ENCODE measurements at regions not wholly inside any gene's neighbourhood (a gene's known extent, or its start where the extent isn't known, plus 50 kb on each side); places are given as distances from the start of the nearest gene placed in this dataset.
"Not testable (repeated sequence)": the region's sequence is repeated elsewhere in the genome, so short reads cannot be mapped to it uniquely, and the experiment has no call there.

DNA sequence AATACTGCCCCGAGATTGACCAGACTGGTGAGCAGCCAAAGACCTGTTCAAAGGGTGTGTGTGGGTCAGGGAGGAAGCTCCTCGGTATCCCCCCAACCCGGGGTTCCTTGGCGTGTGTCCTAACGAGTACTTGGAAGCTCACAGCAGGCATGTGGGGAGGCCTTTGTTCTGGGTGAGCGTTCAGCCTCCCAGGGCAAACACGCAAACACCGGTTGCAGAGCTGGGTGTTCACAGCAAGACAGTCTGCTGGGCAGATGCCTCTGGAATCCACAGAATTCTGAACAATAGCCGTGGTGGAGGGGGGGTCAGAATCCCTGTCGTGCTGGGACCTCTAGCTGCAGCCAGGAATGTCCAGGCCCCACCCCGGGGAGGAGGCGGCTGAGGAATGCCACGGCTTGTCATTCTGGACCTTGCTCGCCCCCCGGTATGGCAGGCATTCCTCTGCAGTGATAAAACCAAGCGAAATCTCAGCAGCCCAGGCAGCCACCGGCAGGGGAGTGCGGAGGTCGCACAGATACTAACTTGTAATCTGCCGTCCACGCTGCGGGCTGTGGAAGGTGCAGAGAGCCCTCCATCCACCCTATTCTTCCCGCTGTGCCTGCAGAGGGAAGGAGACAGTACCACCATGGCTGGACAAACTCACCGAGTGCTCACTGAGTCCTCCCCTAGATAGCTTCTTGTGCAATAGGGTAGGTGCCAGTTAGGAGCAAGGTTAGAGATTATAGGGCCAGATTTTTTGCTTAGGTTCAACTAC, 77.8 kb upstream of the METTL9 start:
- not testable (repeated sequence) for H3K27me3 ChIP-seq (replicated peaks; ENCODE audit: control insufficient read depth, insufficient read depth, low read length); DNase-seq (ENCODE audit: extremely low read depth, insufficient read length); H3K4me3 ChIP-seq (replicated peaks; ENCODE audit: low read depth, low read length); H3K36me3 ChIP-seq (ENCODE audit: control insufficient read depth, insufficient read depth, low read length)

GRCh38 chr16:21522846-21523245, 76.5 kb upstream of the METTL9 start:
- not testable (repeated sequence) for H3K36me3 ChIP-seq (ENCODE audit: control insufficient read depth, insufficient read depth, low read length); DNase-seq (ENCODE audit: extremely low read depth, insufficient read length); H3K27me3 ChIP-seq (replicated peaks; ENCODE audit: control insufficient read depth, insufficient read depth, low read length)

DNA sequence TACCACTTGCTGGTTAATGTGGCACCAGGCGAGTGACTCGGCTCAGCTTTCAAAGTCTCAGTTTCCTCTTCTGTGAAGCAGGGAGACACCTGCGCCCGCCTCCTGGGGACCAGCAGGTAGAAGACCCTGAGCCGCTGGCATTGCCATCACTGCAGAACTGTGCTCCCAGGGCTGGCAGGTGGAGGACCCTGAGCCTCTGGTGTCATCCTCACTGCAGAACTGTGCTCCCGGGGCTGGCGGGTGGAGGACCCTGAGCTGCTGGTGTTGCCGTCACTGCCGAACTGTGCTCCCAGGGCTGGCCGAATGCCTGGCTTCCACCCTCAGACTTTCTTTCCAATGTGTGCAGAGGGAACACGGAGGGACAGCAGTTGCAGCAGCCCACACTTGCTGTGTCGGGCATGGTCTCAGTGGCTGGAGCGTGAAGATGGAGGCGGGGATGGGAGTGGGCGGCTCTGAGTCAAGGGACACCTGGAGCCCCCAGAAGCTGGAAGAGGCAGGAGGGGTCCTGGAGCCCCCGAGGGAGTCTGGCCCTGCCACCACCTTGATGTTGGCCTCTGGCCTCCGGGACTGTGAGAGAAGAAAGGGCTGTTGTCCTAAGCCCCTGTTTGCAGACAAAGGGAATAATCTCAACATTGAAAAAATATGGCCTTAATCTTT, 75.8 kb upstream of the METTL9 start:
- Histone ChIP-seq H3K27me3 (replicated peaks; ENCODE audit: control insufficient read depth, insufficient read depth, low read length) (no peaks in the 10 kb centered on the region; the same call in 1 of the 2 replicates), H3K4me3 (replicated peaks; ENCODE audit: low read depth, low read length) (no peak overlapping the region), H3K36me3 (ENCODE audit: control insufficient read depth, insufficient read depth, low read length) (no peaks in the 10 kb centered on the region)
- TF ChIP-seq CTCF (IDR thresholded peaks at IDR 0.05; ENCODE audit: insufficient read depth, low read length, poor library complexity, severe bottlenecking), result no peak
- DNase-seq (ENCODE audit: extremely low read depth, insufficient read length), result no peak

More at GRCh38 chr16:21522846-21523245, 76.5 kb upstream of the METTL9 start:
- not testable (repeated sequence) for H3K4me3 ChIP-seq (replicated peaks; ENCODE audit: low read depth, low read length)

- Histone ChIP-seq H3K36me3 (ENCODE audit: control insufficient read depth, insufficient read depth, low read length) (no peaks in the 10 kb centered on the region), H3K4me3 (replicated peaks; ENCODE audit: low read depth, low read length) (no peak overlapping the region), H3K27me3 (replicated peaks; ENCODE audit: control insufficient read depth, insufficient read depth, low read length) (no peaks in the 10 kb centered on the region; the same call in 1 of the 2 replicates)
- DNase-seq (ENCODE audit: extremely low read depth, insufficient read length), result no peak
- no peak for TF ChIP-seq CTCF (IDR thresholded peaks at IDR 0.05; ENCODE audit: insufficient read depth, low read length, poor library complexity, severe bottlenecking)
Measured at GRCh38 chr16:21524068-21524751, 75.2 kb upstream of the METTL9 start.

- H3K27me3 ChIP-seq (replicated peaks; ENCODE audit: control insufficient read depth, insufficient read depth, low read length); H3K4me3 ChIP-seq (replicated peaks; ENCODE audit: low read depth, low read length); DNase-seq (ENCODE audit: extremely low read depth, insufficient read length); H3K36me3 ChIP-seq (ENCODE audit: control insufficient read depth, insufficient read depth, low read length): not testable (repeated sequence)
Measured at GRCh38 chr16:21524752-21525028, 74.7 kb upstream of the METTL9 start.

DNA sequence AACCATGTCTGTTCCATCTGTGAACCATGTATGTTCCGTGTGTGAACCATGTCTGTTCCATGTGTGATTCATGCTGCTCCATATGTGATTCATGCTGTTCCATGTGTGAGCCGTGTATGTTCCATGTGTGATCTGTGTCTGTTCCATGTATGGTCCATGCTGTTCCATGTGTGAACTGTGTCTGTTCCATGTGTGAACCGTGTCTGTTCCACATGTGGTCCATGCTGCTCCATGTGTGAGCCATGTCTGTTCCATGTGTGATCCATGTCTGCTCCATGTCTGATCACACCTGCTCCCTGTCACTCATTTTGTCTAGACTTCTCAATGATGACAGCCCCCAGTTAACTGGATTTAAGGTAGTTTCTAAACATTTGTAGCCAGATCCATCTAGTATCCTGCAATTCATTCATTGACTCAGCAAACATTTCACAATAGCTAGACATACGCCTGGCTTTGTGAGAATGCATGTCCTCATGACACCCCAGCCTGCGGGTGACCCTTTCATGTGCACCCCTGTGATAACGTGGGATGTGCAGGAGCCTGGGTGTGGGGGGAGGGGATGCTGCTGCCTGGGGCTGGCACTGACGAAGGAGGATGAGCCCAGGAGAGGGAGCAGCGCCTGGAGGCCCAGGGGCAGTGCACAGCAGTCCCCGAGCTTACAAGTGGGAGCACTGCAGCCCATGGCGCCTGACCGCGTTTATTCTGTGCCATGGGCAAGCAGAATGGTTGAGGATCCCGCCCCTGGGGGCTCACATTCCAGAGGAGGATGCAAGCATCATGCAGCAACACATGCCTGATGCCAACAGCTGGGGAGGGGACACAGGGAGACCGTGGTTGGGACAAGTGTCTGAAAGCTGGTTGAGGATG, 74.1 kb upstream of the METTL9 start:
- not testable (repeated sequence) for H3K36me3 ChIP-seq (ENCODE audit: control insufficient read depth, insufficient read depth, low read length); H3K4me3 ChIP-seq (replicated peaks; ENCODE audit: low read depth, low read length); H3K27me3 ChIP-seq (replicated peaks; ENCODE audit: control insufficient read depth, insufficient read depth, low read length); DNase-seq (ENCODE audit: extremely low read depth, insufficient read length)

GRCh38 chr16:21525956-21526922, 73.1 kb upstream of the METTL9 start:
- H3K4me3 ChIP-seq (replicated peaks; ENCODE audit: low read depth, low read length); DNase-seq (ENCODE audit: extremely low read depth, insufficient read length); H3K36me3 ChIP-seq (ENCODE audit: control insufficient read depth, insufficient read depth, low read length); H3K27me3 ChIP-seq (replicated peaks; ENCODE audit: control insufficient read depth, insufficient read depth, low read length): not testable (repeated sequence)
